CD4-positive, alpha-beta T cell (primary cell): ENCODE measurements at regions not wholly inside any gene's neighbourhood (a gene's known extent, or its start where the extent isn't known, plus 50 kb on each side); places are given as distances from the start of the nearest gene placed in this dataset.

Experiments
- ATAC-seq: fragments of 200-7000 bp; cut with Tn5 transposase; one replicate; pipeline ENCODE4 v1.10.0; 2022; ENCODE audit warnings: mild to moderate bottlenecking; ENCODE audit not compliant: poor library complexity
- CTCF ChIA-PET: fragments of 350-600 bp; sonication (Branson Sonifier 250); formaldehyde crosslinking; loops from one replicate; lab custom pipeline; 2021; ENCODE audit warnings: antibody characterized with exemption, inconsistent platforms; lab: Charles Lee
- POLR2A ChIA-PET: fragments of 350-600 bp; sonication (Branson Sonifier 250); formaldehyde crosslinking; loops from one replicate; lab custom pipeline; 2021; ENCODE audit warnings: antibody characterized with exemption, inconsistent platforms; lab: Charles Lee
- DNase-seq, 14 experiments: peaks; one replicate each; pipeline ENCODE4 v3.0.0-alpha.2; 2013 to 2020; ENCODE audit warnings: mixed read lengths in 2 of 14
- H3K27ac ChIP-seq, 2 donors: one replicate each; pipeline versions ENCODE4 v1.5.1 to v1.7.0; 2013; ENCODE audit warnings: low read length in 2 of 2, low read depth in 1 of 2, mild to moderate bottlenecking in 1 of 2
- H3K27me3 ChIP-seq, 2 experiments: 1 replicate in 1 of 2; 2 replicates in 1 of 2; pipeline versions ENCODE4 v1.6.1 to v1.7.0; 2013; ENCODE audit warnings: low read length in 2 of 2, control low read depth in 1 of 2, mild to moderate bottlenecking in 1 of 2, moderate library complexity in 1 of 2; ENCODE audit not compliant: insufficient read depth in 2 of 2, control insufficient read depth in 1 of 2
- H3K36me3 ChIP-seq: one replicate; pipeline ENCODE4 v1.6.1; 2013; ENCODE audit warnings: low read length, control low read depth; ENCODE audit not compliant: insufficient read depth
- H3K4me1 ChIP-seq: one replicate; pipeline ENCODE4 v1.6.1; 2013; ENCODE audit warnings: low read length, control low read depth; ENCODE audit not compliant: insufficient read depth
- H3K4me3 ChIP-seq: one replicate; pipeline ENCODE4 v1.5.1; 2013; ENCODE audit warnings: mild to moderate bottlenecking, low read length, moderate library complexity
- H3K9me3 ChIP-seq, 2 experiments: 1 replicate in 1 of 2; 2 replicates in 1 of 2; pipeline versions ENCODE4 v1.6.1 to v1.7.0; 2013; ENCODE audit warnings: low read length in 2 of 2, mild to moderate bottlenecking in 2 of 2, control low read depth in 1 of 2, moderate library complexity in 1 of 2; ENCODE audit not compliant: control insufficient read depth in 1 of 2, insufficient read depth in 1 of 2
- H3K27ac Mint-ChIP-seq: one replicate; pipeline ENCODE4 v1.8.0; 2020; ENCODE audit warnings: mixed read lengths
- H3K27me3 Mint-ChIP-seq: one replicate; pipeline ENCODE4 v1.8.0; 2021; ENCODE audit warnings: mixed read lengths
- H3K36me3 Mint-ChIP-seq: one replicate; pipeline ENCODE4 v1.8.0; 2021; ENCODE audit warnings: low read depth, mixed read lengths
- H3K4me1 Mint-ChIP-seq: one replicate; pipeline ENCODE4 v1.8.0; 2021; ENCODE audit warnings: low read depth, mixed read lengths
- H3K4me3 Mint-ChIP-seq: one replicate; pipeline ENCODE4 v1.8.0; 2020; ENCODE audit warnings: mild to moderate bottlenecking, mixed read lengths
- H3K9me3 Mint-ChIP-seq: one replicate; pipeline ENCODE4 v1.8.0; 2020; ENCODE audit warnings: mixed read lengths
- intact Hi-C, 2 experiments: fragments of 100-400 bp; cut with DNase I in 1 of 2; cut with micrococcal nuclease in 1 of 2; formaldehyde crosslinking; loops; one replicate each; pipeline versions ENCODE4 v1.15.1 to v1.9.0; 2023 to 2025; cut with DNase I, micrococcal nuclease
- TF ChIP-seq, protein P1 (sequence below): fragments of 200-600 bp; IDR thresholded peaks from one replicate; pipeline ENCODE4 v1.8.0; 2022; ENCODE audit warnings: antibody characterized with exemption, mild to moderate bottlenecking

- H3K9me3 Mint-ChIP-seq: peaks cover 3% of the 10 kb centered on the region
- ChIA-PET POLR2A (no interaction called here), CTCF (no interaction called here)
Measured at GRCh38 chr2:41364842-41365241, 683.0 kb upstream of the PKDCC start.

DNA sequence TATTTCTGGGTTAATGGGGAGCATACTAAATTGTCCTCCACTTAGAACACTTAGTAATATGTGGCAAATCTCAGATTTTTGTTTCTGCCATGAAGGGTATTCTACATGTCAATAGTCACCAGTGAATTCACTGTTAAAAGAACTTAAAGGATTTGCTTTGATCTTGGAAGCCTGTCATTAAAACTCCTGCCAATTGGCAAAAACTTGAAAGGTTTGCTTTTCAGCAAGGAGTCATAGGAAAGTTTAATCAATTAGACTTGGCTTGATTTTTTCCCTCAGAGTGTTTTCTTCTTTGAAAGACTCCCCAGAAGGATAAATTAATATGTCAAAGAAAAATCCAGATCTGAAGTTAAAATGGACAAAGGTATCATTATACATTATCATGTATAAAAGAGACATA, 671.9 kb upstream of the PKDCC start:
- H3K4me1 ChIP-seq: no peaks in the 10 kb centered on the region
- no peaks in the 10 kb centered on the region for H3K36me3 Mint-ChIP-seq
- no peak overlapping the region for H3K27ac ChIP-seq
- H3K4me3 ChIP-seq: no peak overlapping the region
- DNase-seq: no peak
- ChIA-PET CTCF (no interaction called here), POLR2A (no interaction called here)
- TF ChIP-seq, protein P1, sequence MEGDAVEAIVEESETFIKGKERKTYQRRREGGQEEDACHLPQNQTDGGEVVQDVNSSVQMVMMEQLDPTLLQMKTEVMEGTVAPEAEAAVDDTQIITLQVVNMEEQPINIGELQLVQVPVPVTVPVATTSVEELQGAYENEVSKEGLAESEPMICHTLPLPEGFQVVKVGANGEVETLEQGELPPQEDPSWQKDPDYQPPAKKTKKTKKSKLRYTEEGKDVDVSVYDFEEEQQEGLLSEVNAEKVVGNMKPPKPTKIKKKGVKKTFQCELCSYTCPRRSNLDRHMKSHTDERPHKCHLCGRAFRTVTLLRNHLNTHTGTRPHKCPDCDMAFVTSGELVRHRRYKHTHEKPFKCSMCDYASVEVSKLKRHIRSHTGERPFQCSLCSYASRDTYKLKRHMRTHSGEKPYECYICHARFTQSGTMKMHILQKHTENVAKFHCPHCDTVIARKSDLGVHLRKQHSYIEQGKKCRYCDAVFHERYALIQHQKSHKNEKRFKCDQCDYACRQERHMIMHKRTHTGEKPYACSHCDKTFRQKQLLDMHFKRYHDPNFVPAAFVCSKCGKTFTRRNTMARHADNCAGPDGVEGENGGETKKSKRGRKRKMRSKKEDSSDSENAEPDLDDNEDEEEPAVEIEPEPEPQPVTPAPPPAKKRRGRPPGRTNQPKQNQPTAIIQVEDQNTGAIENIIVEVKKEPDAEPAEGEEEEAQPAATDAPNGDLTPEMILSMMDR: no peak
- H3K27me3 ChIP-seq: no peaks in the 10 kb centered on the region
- H3K4me1 Mint-ChIP-seq: no peaks in the 10 kb centered on the region
- H3K9me3 ChIP-seq: peaks cover 0 to 3% of the 10 kb centered on the region in 2 experiments
- H3K9me3 Mint-ChIP-seq: peaks cover 11% of the 10 kb centered on the region
- intact Hi-C loops: no loop called here
- no peak overlapping the region for H3K27ac Mint-ChIP-seq
- no peak overlapping the region for H3K4me3 Mint-ChIP-seq
- no peaks in the 10 kb centered on the region for H3K27me3 Mint-ChIP-seq
- no peak for ATAC-seq
- H3K36me3 ChIP-seq: no peaks in the 10 kb centered on the region

More at GRCh38 chr2:41364842-41365241, 683.0 kb upstream of the PKDCC start:
- Histone ChIP-seq H3K27me3 (no peaks in the 10 kb centered on the region), H3K9me3 (peaks cover 11 to 20% of the 10 kb centered on the region in 2 experiments), H3K4me3 (no peak overlapping the region), H3K4me1 (no peaks in the 10 kb centered on the region), H3K36me3 (no peaks in the 10 kb centered on the region), H3K27ac (no peak overlapping the region)
- TF ChIP-seq, protein P1: no peak
- no peak for DNase-seq
- H3K4me1 Mint-ChIP-seq: no peaks in the 10 kb centered on the region
- no peaks in the 10 kb centered on the region for H3K27me3 Mint-ChIP-seq
- intact Hi-C loops: no loop called here
- H3K27ac Mint-ChIP-seq: no peak overlapping the region
- no peak for ATAC-seq
- no peaks in the 10 kb centered on the region for H3K36me3 Mint-ChIP-seq
- no peak overlapping the region for H3K4me3 Mint-ChIP-seq

DNA sequence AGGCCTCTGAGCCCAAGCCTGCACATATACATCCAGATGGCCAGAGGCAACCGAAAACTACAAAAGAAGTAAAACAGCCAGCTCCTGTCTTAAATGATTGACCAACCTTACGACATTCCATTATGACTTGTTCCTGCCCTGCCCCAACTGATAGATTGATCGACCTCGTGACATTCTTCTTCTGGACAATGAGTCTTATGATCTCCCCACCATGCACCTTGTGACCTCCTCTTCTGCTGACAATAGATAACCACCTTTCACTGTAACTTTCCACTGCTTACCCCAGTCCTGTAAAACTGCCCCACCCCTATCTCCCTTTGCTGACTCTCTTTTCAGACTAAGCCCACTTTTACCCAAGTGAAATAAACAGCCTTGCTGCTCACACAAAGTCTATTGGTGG, 670.0 kb upstream of the PKDCC start:
- Histone ChIP-seq H3K27me3 (no peaks in the 10 kb centered on the region), H3K27ac (no peak overlapping the region), H3K4me1 (no peaks in the 10 kb centered on the region), H3K4me3 (no peak overlapping the region), H3K36me3 (no peaks in the 10 kb centered on the region), H3K9me3 (peaks cover 0 to 3% of the 10 kb centered on the region in 2 experiments)
- Mint-ChIP-seq H3K27me3 (no peaks in the 10 kb centered on the region), H3K4me1 (no peaks in the 10 kb centered on the region), H3K27ac (no peak overlapping the region), H3K4me3 (no peak overlapping the region), H3K36me3 (no peaks in the 10 kb centered on the region), H3K9me3 (no peaks in the 10 kb centered on the region)
- ChIA-PET POLR2A (no interaction called here), CTCF (no interaction called here)
- TF ChIP-seq, protein P1: no peak
- DNase-seq: no peak
- no peak for ATAC-seq
- intact Hi-C loops: no loop called here
